Tibial nerve (tissue), 4 donors: ENCODE measurements at regions not wholly inside any gene's neighbourhood (a gene's known extent, or its start where the extent isn't known, plus 50 kb on each side); places are given as distances from the start of the nearest gene placed in this dataset.

Experiments used
- DNase-seq, 2 donors: peaks; one replicate each; pipeline ENCODE4 v3.0.0-alpha.2; 2019; ENCODE audit warnings: low spot score in 2 of 2
- H3K27ac ChIP-seq, 4 donors: fragments of 200-600 bp; sonication (generic) in 3 of 4; one replicate each; pipeline ENCODE4 v1.5.1; 2017 to 2019; ENCODE audit warnings: mild to moderate bottlenecking in 1 of 4
- H3K27me3 ChIP-seq, 2 donors: fragments of 200-600 bp; sonication (generic) in 1 of 2; one replicate each; pipeline versions ENCODE4 v1.5.1 to v1.6.0; 2017 to 2019
- H3K36me3 ChIP-seq, 3 donors: fragments of 200-600 bp; sonication (generic); one replicate each; pipeline ENCODE4 v1.5.1; 2018 to 2019
- H3K4me1 ChIP-seq, 4 donors: fragments of 200-600 bp; sonication (generic) in 3 of 4; one replicate each; pipeline ENCODE4 v1.5.1; 2017 to 2019
- H3K4me3 ChIP-seq, 4 donors: fragments of 200-600 bp; sonication (generic) in 3 of 4; one replicate each; pipeline ENCODE4 v1.5.1; 2017 to 2019; ENCODE audit warnings: mild to moderate bottlenecking in 1 of 4, moderate library complexity in 1 of 4
- H3K9me3 ChIP-seq, 4 donors: fragments of 200-600 bp; sonication (generic) in 3 of 4; one replicate each; pipeline ENCODE4 v1.5.1; 2017 to 2019
- CTCF ChIP-seq, 5 experiments: fragments of 200-600 bp in 3 of 5; fragments of 450-650 bp in 2 of 5; sonication (generic) in 3 of 5; IDR thresholded peaks; one replicate each; pipeline ENCODE4 v1.5.1; 2016 to 2019; ENCODE audit warnings: antibody characterized with exemption in 5 of 5, mild to moderate bottlenecking in 3 of 5, moderate library complexity in 2 of 5
- EP300 ChIP-seq, 2 donors: sonication (generic); formaldehyde crosslinking; IDR thresholded peaks; one replicate each; pipeline ENCODE4 v1.6.1; 2017; ENCODE audit warnings: antibody characterized with exemption in 2 of 2, mild to moderate bottlenecking in 1 of 2
- POLR2A ChIP-seq, 2 donors: fragments of 450-650 bp; IDR thresholded peaks; one replicate each; pipeline ENCODE4 v1.6.1; 2017; ENCODE audit warnings: antibody characterized with exemption in 2 of 2, mild to moderate bottlenecking in 2 of 2, moderate library complexity in 2 of 2
- WGBS, 2 donors: methylation state at CpG; one replicate each; pipeline ENCODE4 v1.1.5; 2018; 5-methylcytosine and 5-hydroxymethylcytosine counted together

- no peak for DNase-seq
- 72 to 83% methylated on average over 1 of the region's 1 CpG for WGBS, 2 donors
- Histone ChIP-seq H3K4me1 (peaks cover 0 to 14% (median 0%) of the 10 kb centered on the region in 4 donors), H3K36me3 (no peaks in the 10 kb centered on the region), H3K9me3 (no peaks in the 10 kb centered on the region), H3K4me3 (no peak overlapping the region), H3K27me3 (no peaks in the 10 kb centered on the region), H3K27ac (no peak overlapping the region)
- TF ChIP-seq EP300 (IDR thresholded peaks at IDR 0.05) (no peak), CTCF (IDR thresholded peaks at IDR 0.05) (no peak), POLR2A (IDR thresholded peaks at IDR 0.05) (no peak)
Observed at GRCh38 chr5:144026286-144026685, 144.2 kb downstream of the YIPF5 start.

GRCh38 chr5:144028058-144028457, 142.4 kb downstream of the YIPF5 start:
- DNase-seq, result peak in 1 of 2 donors; percentile 9
- no peaks in the 10 kb centered on the region for H3K27me3 ChIP-seq
- no peaks in the 10 kb centered on the region for H3K36me3 ChIP-seq
- no peak overlapping the region for H3K4me3 ChIP-seq
- H3K4me1 ChIP-seq, result peaks cover 0 to 14% (median 0%) of the 10 kb centered on the region in 4 donors
- TF ChIP-seq POLR2A (IDR thresholded peaks at IDR 0.05) (no peak), EP300 (IDR thresholded peaks at IDR 0.05) (no peak), CTCF (IDR thresholded peaks at IDR 0.05) (no peak)
- peak overlapping the region in 1 of 4 donors; percentile 29 for H3K27ac ChIP-seq
- 8 to 9% methylated on average over 2 of the region's 2 CpGs for WGBS, 2 donors
- no peaks in the 10 kb centered on the region for H3K9me3 ChIP-seq

- no peak overlapping the region for H3K4me3 ChIP-seq
- no peaks in the 10 kb centered on the region for H3K36me3 ChIP-seq
- 18 to 24% methylated on average over 2 of the region's 2 CpGs for WGBS, 2 donors
- H3K27ac ChIP-seq, result peak overlapping the region in 1 of 4 donors; percentile 29
- DNase-seq, result no peak
- TF ChIP-seq CTCF (IDR thresholded peaks at IDR 0.05) (no peak), EP300 (IDR thresholded peaks at IDR 0.05) (no peak), POLR2A (IDR thresholded peaks at IDR 0.05) (no peak)
- peaks cover 0 to 14% (median 0%) of the 10 kb centered on the region in 4 donors for H3K4me1 ChIP-seq
- no peaks in the 10 kb centered on the region for H3K27me3 ChIP-seq
- no peaks in the 10 kb centered on the region for H3K9me3 ChIP-seq
Observed at GRCh38 chr5:144028636-144029035, 141.8 kb downstream of the YIPF5 start.

- 76 to 94% methylated on average over 5 of the region's 5 CpGs for WGBS, 2 donors
- Histone ChIP-seq H3K4me3 (no peak overlapping the region), H3K9me3 (no peaks in the 10 kb centered on the region), H3K27me3 (no peaks in the 10 kb centered on the region), H3K27ac (no peak overlapping the region), H3K4me1 (peaks cover 0 to 14% (median 0%) of the 10 kb centered on the region in 4 donors), H3K36me3 (no peaks in the 10 kb centered on the region)
- no peak for TF ChIP-seq EP300 (IDR thresholded peaks at IDR 0.05)
- TF ChIP-seq CTCF (IDR thresholded peaks at IDR 0.05), result no peak
- TF ChIP-seq POLR2A (IDR thresholded peaks at IDR 0.05), result no peak
- DNase-seq, result no peak
Observed at GRCh38 chr5:144030904-144031303, 139.6 kb downstream of the YIPF5 start.

- Histone ChIP-seq H3K27ac (no peak overlapping the region), H3K36me3 (no peaks in the 10 kb centered on the region), H3K4me3 (no peak overlapping the region), H3K4me1 (peaks cover 0 to 14% (median 0%) of the 10 kb centered on the region in 4 donors), H3K9me3 (no peaks in the 10 kb centered on the region), H3K27me3 (no peaks in the 10 kb centered on the region)
- 59 to 61% methylated on average over 5 to 6 of the region's 6 CpGs for WGBS, 2 donors
- DNase-seq, result no peak
- TF ChIP-seq EP300 (IDR thresholded peaks at IDR 0.05) (no peak), CTCF (IDR thresholded peaks at IDR 0.05) (no peak), POLR2A (IDR thresholded peaks at IDR 0.05) (no peak)
Observed at GRCh38 chr5:144032375-144032774, 138.1 kb downstream of the YIPF5 start.
